Globus pallidus (tissue), 1 donor: ENCODE measurements at regions not wholly inside any gene's neighbourhood (a gene's known extent, or its start where the extent isn't known, plus 50 kb on each side); places are given as distances from the start of the nearest gene placed in this dataset.
A peak's percentile ranks its signal among the peaks of the same experiment; 100 is the strongest.
"Not testable (repeated sequence)": the region's sequence is repeated elsewhere in the genome, so short reads cannot be mapped to it uniquely, and the experiment has no call there.

ENCODE experiments used
- DNase-seq: peaks from one replicate; pipeline ENCODE4 v3.0.0-alpha.2; 2015; ENCODE audit warnings: low spot score

DNA sequence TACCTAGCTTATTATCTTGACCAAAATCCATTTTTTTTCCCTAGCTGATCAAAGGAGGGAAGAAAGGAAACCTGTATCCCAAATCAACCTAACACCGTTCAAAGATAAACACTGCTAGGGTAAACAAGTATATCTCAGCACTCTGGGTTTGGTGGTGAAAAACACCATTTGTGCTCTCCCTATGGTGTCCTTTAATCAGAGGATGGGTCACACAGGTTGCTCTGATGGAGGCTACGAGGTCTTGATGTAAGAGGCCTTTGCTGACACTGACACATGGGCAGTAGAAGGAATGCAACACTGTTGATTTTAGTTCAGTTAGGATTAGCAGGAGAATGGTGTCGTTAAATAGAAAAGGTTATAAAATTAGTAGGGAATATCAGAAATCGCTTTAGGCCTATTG is 179.3 kb downstream of the HDGFL1 start:
- DNase-seq: no peak

DNA sequence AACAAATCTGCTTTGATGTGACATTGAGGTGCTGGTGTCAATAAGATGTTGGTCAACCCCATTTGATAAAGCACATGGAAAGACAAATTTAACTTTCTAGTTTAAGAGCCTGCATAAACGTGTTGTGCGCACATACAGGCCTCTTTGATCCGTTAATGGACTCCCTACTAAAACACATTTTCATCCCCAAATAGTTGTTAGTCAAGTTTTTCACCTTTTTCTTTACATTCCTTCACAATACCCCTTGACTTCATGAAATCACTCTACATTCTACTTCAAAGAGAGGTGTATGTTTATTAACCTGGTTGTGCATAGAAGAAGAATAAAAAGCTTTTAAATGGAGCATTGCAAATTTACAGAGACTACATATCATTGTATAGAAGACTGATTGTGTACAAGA is 180.3 kb downstream of the HDGFL1 start:
- DNase-seq: no peak

DNA sequence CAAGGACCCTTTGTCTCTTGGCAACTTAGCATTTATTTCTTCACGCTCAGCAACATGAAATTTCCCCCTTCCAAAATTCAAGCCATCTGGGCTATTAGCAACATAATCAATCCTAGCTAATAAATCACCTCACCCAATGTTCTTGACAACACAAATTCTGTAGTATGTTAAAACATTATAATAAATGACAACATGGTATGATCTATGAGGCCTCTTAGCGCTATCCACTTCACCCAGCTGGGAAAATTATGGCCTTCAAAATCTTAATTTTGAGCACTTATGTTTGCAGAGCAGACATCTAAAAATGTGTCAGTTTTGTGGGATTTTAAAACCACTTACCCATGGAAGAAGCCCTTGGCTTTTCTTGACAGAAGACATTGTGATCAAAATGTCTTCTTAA is 181.9 kb downstream of the HDGFL1 start:
- DNase-seq: no peak

DNA sequence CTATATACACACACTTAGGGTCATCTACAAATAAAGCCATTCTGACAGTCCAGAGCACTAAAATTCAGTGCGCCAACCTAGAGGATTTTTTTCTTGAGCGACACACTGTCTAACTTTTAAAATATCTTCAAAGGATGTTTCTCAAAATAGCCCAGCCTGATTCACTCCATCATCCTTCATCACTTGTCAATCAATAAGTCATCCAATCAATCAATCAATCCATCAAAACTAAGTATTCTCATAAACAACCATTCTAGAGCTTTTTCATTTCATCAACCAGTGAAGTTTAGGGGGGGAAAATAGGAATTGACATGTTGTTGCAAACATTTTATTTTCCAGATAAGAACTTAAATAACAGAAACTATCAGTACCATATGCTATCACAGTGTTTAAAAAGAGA is 183.2 kb downstream of the HDGFL1 start:
- DNase-seq: no peak

DNA sequence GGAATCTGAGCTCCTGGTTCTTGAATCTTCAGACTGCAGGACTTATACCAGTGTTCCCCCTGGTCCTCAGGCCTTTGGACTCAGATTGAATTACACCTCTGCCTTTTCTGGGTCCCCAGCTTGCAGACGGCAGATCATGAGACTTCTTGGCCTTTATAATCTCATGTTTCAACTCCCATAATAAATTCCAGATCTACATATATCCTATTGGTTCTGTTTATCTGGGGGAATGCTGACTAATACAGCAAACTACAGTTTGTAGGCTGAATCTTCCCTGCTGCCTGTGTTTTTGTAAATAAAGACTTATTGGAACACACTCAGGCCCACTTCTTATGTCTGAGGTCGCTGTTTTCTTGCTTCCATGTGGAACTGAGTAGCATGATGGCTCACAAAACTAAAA is 184.7 kb downstream of the HDGFL1 start:
- DNase-seq: no peak

DNA sequence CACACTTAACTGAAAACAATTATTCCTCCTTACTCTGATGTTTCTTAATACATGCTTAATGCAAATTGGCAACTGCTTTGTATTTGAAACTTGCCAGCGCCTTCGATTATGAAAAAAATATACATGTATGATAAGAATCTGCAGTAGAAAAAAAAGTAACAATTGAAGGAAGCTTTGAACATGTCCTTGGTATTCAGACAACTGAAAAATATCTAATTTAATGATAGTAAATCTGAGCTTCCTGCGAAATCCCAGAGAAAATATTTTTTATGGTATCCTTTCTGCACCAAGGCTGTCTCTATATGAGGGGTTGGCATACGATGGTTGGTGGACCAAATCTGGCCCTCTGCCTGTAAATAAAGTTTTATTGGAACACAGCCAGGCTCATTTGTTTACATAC is 186.2 kb downstream of the HDGFL1 start:
- no peak for DNase-seq

DNA sequence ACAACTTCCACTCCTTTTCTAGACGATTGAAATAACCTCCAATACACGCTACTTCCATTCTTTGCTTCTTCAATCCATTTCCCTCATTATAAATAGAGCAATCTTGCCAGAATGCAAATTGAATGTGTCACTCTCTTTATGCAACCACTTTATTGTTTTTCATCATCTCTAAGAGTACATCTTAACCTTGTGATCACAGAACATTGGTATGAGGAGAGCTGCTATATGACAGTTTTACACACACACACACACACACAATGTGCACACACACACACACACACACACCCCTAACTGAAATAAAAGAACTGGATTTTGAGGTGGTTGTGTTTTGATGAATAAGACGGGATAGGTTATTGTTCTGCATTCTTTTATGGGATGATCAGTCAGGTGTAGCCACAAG is 187.0 kb downstream of the HDGFL1 start:
- no peak for DNase-seq

DNA sequence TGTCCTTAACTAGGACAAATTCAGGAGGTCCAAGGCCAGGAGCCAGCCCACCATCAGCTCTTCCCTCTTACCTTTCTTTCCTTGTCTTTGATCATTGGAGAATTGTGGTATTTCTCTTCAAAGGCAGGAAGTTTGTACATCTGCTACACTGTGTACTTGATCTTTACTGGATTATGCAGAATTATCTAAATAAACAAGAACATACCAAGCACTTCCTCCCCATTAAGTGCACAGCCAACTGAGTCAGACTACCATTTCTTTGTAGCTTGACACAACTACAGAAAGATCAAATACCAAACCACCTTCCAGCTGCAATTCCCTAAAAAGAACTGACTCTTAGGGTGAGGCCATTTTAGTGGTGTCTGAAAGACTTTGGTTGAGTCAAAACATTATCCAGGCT is 195.1 kb downstream of the HDGFL1 start:
- no peak for DNase-seq

DNA sequence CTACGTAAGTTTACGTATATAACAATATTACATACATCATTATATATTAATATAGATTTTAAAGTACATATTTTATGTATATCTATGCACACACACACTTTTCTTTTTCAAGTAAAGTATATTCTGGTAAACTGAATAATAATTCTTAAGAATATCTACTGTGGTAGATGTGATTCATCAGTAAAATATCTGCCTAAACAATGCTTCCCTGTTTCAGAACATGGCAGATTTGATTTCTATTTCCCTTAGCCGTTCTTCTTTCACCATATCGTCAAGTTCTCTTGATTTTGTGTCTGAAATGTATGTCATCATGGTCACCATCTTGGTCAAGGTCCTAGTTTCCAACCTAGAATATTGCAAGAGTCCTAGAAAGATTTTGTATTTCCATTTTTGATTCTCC is 195.6 kb downstream of the HDGFL1 start:
- no peak for DNase-seq

DNA sequence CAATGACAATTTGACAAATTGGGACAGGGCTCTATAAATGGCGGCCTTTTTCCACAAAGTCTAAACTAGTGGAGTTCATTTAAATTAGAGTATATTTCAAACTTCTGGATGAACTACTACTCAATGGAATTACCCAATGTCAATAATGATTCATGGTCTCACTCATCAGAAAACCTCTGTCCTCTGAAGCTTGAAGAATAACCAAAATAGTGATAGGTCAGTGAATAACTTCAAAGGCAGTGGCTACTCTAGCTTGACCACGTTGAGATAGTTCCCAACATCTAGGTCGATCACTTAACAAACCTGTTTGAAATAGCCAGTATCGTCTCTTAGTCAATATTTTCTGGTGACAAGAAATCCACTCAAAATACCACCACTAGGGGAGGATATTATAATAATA is 197.6 kb downstream of the HDGFL1 start:
- DNase-seq: no peak

DNA sequence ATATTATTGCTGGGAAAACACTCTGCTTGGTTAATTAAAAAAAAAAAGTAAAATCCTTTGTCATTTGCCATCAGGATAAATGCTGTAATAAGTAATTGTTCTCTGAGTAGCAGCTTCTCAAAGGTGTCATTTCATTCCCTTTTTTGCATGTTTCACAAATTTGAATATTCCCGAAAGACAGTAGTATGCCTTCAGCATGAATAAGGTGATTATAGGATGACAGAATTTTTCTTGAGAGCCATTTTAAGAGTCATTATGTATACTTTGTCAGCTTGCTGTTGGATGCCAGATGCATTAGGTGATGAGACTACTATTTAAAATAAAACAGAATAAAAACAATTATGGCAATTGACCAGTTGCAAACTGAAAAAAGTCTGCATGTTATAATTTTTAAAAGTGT is 200.7 kb downstream of the HDGFL1 start:
- no peak for DNase-seq

DNA sequence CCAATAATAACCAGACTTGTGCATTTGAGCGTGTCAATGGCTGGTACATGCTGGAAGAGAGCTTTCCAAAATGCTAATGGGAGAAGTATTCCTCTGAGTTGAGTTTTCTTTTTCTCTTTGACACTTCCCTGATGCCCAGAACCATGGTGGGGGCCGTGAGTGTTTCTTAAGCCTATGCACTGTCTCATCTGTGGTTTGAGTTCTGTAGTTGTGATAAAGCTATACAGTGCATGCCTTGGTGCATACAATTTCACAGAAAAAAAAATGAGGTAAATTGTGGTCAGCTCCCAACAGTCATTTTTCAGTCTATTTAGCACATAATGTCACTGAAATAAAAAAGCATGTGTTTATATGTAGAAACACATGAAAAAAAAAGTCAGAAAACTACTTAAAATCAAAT is 204.8 kb downstream of the HDGFL1 start:
- no peak for DNase-seq

DNA sequence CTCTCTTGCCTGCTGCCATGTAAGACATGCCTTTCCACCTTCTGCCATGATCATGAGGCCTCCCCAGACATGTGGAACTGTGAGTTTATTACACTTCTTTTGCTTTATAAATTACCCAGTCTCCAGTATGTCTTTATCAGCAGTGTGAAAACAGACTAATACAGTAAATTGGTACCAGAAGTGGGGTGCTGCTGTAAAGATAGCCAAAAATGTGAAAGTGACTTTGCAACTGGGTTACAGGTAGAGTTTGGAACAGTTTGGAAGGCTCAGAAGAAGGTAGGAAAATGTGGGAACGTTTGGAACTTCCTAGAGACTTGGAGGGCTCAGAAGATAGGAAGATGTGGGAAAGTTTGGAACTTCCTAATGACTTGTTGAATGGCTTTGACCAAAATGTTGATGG is 209.1 kb downstream of the HDGFL1 start:
- not testable (repeated sequence) for DNase-seq

DNA sequence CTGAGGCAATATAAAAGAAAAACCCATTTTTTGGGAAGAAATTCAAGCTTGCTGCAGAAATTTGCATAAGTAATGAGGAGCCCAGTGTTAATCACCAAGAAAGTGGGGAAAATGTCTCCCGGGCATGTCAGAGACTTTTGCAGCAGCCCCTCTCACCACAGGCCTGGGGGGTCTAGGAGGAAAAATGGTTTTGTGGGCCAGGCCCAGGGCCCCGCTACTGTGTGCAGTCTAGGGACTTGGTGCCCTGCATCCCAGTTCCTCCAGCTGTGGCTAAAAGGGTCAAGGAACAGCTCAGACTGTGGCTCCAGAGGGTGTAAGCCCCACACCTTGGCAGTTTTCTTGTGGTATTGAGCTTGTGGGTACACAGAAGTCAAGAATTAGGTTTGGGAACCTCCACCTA is 209.7 kb downstream of the HDGFL1 start:
- DNase-seq: no peak

DNA sequence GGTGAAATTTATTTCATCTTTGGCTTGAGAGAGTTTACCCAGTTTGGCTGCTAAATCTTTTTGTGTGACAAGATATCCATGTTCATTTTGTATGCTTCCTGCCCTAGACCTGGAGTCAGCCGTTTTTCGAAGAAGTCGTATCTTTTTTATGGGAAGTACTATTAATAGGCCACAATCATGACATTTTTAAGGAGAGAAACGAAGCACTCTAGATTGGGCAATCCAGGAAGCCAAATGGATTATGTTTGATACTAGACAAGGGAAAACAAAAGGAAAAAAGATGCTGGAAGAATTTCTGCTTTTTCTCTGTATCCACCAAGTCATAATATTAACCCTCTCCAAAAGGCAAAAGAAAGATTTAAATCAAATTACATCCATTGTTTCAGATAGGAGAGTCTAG is 214.6 kb downstream of the HDGFL1 start:
- no peak for DNase-seq

DNA sequence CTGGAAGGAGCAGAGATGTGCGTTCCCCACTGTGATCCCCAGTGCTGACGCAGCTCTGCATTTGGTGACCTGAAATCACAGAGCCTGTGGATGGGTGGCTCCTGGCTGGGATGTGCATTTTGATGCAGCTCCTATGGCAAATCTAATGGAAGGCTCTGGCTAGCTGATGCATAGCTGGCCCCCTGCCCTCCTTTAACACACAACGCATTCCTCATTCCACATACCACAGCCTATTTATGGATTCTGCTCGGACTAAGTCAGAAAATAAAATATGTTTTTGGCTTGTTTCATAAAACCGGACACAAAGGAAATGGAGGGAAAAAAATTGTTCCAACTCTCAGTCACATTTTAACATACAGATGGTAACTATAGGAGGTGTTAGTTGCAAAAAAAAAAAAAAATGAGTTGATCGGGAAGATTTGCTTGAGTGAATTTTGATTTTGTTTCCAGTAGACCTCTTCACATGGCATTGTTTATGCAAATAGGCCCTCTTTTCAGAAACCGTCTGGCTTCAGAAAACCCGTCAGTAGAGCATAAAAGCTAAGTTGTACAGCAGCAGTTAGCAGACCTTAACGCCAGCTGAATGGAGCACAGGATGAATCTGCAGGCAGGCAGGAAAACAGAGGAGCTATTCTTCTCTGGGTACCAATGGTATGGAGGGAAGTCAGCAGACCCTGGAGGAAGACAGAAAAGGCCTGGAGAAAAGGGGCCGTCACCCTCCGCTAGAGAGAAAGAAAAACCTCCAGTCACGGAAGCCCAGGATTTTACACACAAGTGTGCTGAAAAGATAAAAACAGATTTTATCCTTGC is 215.4 kb downstream of the HDGFL1 start:
- peak; percentile 81 for DNase-seq

DNA sequence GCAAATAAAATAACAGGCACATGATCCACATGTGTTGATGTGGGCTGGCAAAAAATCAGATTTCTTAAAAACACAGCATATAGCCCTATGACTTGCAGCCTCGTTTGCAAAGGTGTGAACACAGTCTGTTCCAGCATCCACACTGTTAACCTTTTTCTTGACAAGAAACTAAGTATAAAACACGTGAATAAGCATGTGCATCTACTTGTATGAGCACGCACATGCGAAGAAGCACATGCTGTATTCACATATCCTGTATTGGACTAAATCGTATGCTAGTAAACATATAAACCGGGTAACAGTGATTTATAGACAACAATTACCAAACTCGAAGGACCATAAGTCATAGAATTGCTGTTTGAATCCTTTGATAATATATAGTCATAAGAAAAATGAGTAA is 218.7 kb downstream of the HDGFL1 start:
- DNase-seq: no peak

DNA sequence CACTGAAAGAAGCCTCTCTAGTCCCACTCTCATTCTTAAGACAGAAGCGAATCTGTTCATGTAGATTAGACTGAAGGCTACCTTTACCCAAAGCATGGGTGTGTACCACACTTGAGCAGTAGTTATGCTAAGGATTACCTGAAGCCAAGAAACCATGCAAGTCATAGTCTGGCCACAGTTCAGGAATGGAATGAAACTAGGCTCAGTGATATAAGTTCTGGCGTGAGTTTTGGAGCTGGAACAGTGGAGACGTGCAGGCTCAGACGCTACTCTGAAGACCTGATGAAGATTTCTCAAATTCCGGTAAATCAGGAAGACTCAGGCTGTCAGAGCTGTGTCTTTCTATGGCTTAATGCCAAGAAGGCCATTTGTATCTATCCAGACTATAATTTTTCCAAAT is 219.9 kb downstream of the HDGFL1 start:
- no peak for DNase-seq

DNA sequence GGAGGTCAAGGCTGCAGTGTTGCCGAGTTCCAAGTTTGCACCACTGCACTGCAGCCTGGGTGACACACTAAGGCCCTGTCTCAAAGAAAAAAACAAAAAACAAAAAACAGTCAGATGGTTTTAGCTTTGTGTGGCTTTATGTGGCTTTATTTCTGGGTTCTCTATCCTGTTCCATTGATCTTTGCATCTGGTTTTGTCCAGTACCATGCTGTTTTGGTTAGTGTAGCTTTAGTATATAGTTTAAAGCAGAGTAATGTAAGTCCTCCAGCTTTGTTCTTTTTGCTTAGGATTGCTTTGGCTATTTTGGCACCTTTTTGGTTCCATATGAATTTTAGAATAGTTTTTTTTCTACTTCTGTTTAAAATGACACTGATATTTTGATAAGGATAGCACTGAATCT is 225.5 kb downstream of the HDGFL1 start:
- no peak for DNase-seq

DNA sequence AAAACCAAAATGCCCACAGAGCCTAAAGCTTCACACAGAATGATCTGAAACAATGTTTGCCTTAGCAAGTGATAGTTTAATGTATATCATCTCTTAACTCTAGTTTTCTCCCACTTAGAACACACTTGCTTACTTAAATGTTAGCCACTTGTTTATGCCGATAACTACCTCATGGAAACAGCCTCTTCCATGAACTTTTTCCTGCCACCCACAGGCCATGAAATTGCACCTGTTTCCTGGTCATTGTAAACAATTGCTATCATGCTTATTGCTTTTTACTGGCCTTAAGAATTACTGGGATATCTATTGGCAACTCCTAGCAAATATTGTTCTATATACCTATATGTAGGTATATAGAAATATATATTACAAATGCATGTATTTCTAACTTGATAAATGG is 231.1 kb downstream of the HDGFL1 start:
- DNase-seq: no peak

DNA sequence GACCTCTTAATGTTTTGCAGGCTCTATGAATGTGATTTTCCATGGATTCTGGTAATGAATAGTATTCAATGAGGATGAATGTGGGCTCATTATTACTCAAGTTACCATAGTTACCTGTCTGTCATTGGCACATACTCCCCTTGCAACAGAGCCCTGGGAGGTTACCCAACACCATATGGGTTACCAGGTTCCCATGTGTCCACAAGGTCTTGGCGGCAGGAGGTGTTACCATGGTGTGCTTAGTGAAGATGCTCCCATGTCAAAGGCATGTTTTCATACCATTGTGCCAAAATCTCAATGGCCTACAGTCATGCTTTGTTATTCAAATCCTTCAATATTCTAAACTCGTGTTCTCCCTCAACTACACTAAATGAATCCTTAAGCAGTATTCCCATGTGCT is 232.5 kb downstream of the HDGFL1 start:
- no peak for DNase-seq

DNA sequence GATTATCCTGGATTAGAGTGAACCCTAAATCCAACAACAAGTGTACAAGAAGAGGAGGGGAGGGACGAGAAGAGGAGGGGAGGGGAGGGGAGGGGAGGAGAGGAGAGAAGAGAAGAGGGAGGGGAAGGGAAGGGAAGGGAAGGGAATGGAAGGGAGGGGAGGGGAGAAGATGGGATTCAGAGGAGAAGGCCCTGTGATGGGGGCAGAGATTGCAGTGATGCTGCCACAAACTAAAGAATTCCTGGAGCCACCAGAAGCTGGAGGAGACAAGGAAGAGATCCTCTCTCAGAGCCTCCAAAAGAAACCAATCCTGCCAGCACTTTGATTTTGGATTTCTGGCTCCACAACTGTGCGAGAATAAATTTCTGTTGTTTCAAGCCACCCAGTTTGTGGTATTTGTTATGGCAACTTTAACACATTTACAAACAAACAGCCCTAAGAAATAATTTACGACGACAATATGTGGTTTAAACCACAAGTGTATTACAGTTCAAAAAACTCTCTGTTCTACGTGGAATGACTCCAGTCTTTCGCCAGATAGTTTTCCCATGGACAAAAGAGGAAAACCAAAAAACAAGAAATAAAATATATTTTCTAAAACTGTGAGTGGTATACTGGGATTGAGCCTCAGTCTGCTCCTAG is 235.4 kb downstream of the HDGFL1 start:
- DNase-seq: no peak

DNA sequence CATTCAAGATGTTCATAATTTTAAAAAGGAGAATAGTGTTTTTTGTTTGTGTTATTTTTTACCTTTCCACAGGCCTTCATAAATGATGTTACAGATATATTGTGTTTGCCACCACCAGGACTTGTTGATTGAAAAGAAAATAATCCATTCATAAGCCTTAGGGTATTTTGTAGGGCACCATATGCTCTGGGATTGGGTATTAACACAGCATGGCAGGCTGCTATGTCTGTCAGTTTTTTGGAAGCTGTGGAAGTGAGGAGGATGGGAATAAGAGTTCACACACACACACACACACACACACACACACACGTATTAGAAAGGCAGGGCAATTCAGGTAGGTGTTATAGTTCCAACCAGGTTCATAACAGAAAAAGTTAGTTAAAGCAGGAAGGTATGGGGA is 237.9 kb downstream of the HDGFL1 start:
- no peak for DNase-seq

DNA sequence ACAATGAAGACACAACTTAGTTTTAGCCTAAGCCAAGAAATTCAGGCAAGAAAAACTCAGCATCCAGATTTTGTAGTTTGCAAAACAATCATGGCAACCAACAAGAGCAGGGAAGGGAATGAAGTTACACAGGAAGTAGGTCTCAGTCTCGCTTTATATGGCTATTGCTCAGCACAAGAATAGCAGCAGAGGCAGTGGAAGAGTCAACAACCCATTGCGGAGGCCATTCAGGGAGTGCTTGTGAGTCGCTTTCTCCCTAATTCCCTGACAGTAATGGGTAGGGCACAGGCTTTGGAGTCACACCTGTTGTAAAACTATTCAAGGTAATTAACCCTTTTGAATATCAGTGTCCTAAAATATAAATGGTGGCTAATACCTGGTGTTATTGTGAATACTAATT is 238.5 kb downstream of the HDGFL1 start:
- DNase-seq: no peak
